GM23338 (cell line): ENCODE measurements at regions not wholly inside any gene's neighbourhood (a gene's known extent, or its start where the extent isn't known, plus 50 kb on each side); places are given as distances from the start of the nearest gene placed in this dataset.

Experiments used
- ATAC-seq: fragments of 200-7000 bp; cut with Tn5 transposase; 3 replicates; pipeline ENCODE4 v1.9.1; 2020
- DNase-seq: peaks from one replicate; pipeline ENCODE4 v3.0.0-alpha.2; 2015; ENCODE audit warnings: low spot score
- H2AFZ ChIP-seq: fragments of 200-600 bp; sonication (generic); 2 replicates; pipeline ENCODE4 v1.8.0; 2016; ENCODE audit warnings: antibody characterized with exemption, mild to moderate bottlenecking, moderate library complexity
- H3F3A ChIP-seq: fragments of 200-600 bp; sonication (generic); replicated peaks from 2 replicates; pipeline ENCODE4 v1.8.0; 2017; ENCODE audit warnings: antibody characterized with exemption, mixed run types, low read depth
- H3K27ac ChIP-seq: fragments of 200-600 bp; sonication (generic); 2 replicates; pipeline ENCODE4 v1.6.1; 2016; ENCODE audit warnings: low read depth
- H3K27me3 ChIP-seq: fragments of 200-600 bp; sonication (generic); 2 replicates; pipeline ENCODE4 v1.8.0; 2016; ENCODE audit warnings: mild to moderate bottlenecking, mixed run types, moderate library complexity; ENCODE audit not compliant: insufficient read depth
- H3K36me3 ChIP-seq: fragments of 200-600 bp; sonication (generic); 2 replicates; pipeline ENCODE4 v1.8.0; 2016; ENCODE audit warnings: mild to moderate bottlenecking; ENCODE audit not compliant: insufficient read depth
- H3K4me1 ChIP-seq: fragments of 200-600 bp; sonication (generic); 2 replicates; pipeline ENCODE4 v1.8.0; 2016; ENCODE audit warnings: mild to moderate bottlenecking, moderate library complexity; ENCODE audit not compliant: insufficient read depth
- H3K4me2 ChIP-seq: fragments of 200-600 bp; sonication (generic); 2 replicates; pipeline ENCODE4 v1.7.1; 2017; ENCODE audit warnings: mixed run types
- H3K4me3 ChIP-seq: fragments of 200-600 bp; sonication (generic); 2 replicates; pipeline ENCODE4 v1.6.1; 2016; ENCODE audit warnings: mixed run types
- H3K79me2 ChIP-seq: fragments of 200-600 bp; sonication (generic); replicated peaks from 2 replicates; pipeline ENCODE4 v1.8.0; 2017; ENCODE audit warnings: mild to moderate bottlenecking; ENCODE audit not compliant: insufficient read depth
- H3K9me2 ChIP-seq: fragments of 200-600 bp; sonication (generic); 2 replicates; pipeline ENCODE4 v1.8.0; 2017; ENCODE audit not compliant: insufficient read depth
- H4K20me1 ChIP-seq: fragments of 200-600 bp; sonication (generic); replicated peaks from 2 replicates; pipeline ENCODE4 v1.8.0; 2017; ENCODE audit warnings: mild to moderate bottlenecking; ENCODE audit not compliant: insufficient read depth
- H3K27ac Mint-ChIP-seq: 2 replicates; pipeline ENCODE4 v1.8.0; 2020; ENCODE audit warnings: inconsistent platforms, mild to moderate bottlenecking, moderate library complexity, mixed read lengths
- H3K27me3 Mint-ChIP-seq: 3 replicates; pipeline ENCODE4 v1.8.0; 2022; ENCODE audit warnings: low read depth, mild to moderate bottlenecking, moderate library complexity, mixed read lengths, inconsistent platforms; ENCODE audit not compliant: insufficient read depth, poor library complexity
- H3K36me3 Mint-ChIP-seq: 3 replicates; pipeline ENCODE4 v1.8.0; 2021; ENCODE audit warnings: low read depth, mild to moderate bottlenecking, inconsistent platforms, moderate library complexity, mixed read lengths
- H3K4me1 Mint-ChIP-seq: 3 replicates; pipeline ENCODE4 v1.8.0; 2020; ENCODE audit warnings: mild to moderate bottlenecking, inconsistent platforms, mixed read lengths
- H3K4me3 Mint-ChIP-seq: 3 replicates; pipeline ENCODE4 v1.8.0; 2021; ENCODE audit warnings: moderate library complexity, mild to moderate bottlenecking, inconsistent platforms, mixed read lengths
- H3K9me3 Mint-ChIP-seq: 3 replicates; pipeline ENCODE4 v1.8.0; 2020; ENCODE audit warnings: moderate library complexity, mild to moderate bottlenecking, inconsistent platforms, mixed read lengths
- EZH2 ChIP-seq: fragments of 200-600 bp; sonication (generic); IDR thresholded peaks from one replicate; pipeline ENCODE4 v1.8.0; 2017; ENCODE audit warnings: antibody characterized with exemption, mild to moderate bottlenecking, low read depth; ENCODE audit not compliant: unreplicated experiment
- REST ChIP-seq: IDR thresholded peaks from one replicate; pipeline ENCODE4 v1.6.1; 2018; ENCODE audit warnings: antibody characterized with exemption; ENCODE audit not compliant: unreplicated experiment
- ZNF462 ChIP-seq: fragments of 250-450 bp; sonication (Bioruptor Pico); IDR thresholded peaks from 2 replicates; pipeline ENCODE4 v1.5.0; 2020; ENCODE audit warnings: mild to moderate bottlenecking, moderate library complexity

GRCh38 chr2:16261071-16261470, 320.7 kb downstream of the MYCN start:
- Mint-ChIP-seq H3K27me3 (no peaks in the 10 kb centered on the region), H3K4me3 (no peak overlapping the region), H3K9me3 (no peaks in the 10 kb centered on the region), H3K36me3 (no peaks in the 10 kb centered on the region), H3K27ac (no peak overlapping the region), H3K4me1 (peaks cover 17% of the 10 kb centered on the region)
- H3K9me2 ChIP-seq: peaks cover 1% of the 10 kb centered on the region; the same call in 1 of the 2 replicates
- H3K79me2 ChIP-seq: no peaks in the 10 kb centered on the region
- DNase-seq (no peak), ATAC-seq (no peak)
- H3F3A ChIP-seq: no peaks in the 10 kb centered on the region
- no peak overlapping the region for H3K4me2 ChIP-seq
- no peaks in the 10 kb centered on the region for H3K36me3 ChIP-seq
- H3K4me1 ChIP-seq: peaks cover 10% of the 10 kb centered on the region
- H3K4me3 ChIP-seq: no peak overlapping the region
- no peaks in the 10 kb centered on the region for H3K27me3 ChIP-seq
- no peak overlapping the region for H3K27ac ChIP-seq
- H4K20me1 ChIP-seq: no peaks in the 10 kb centered on the region
- H2AFZ ChIP-seq: no peak overlapping the region
- TF ChIP-seq EZH2 (no peak), REST (no peak), ZNF462 (no peak)
